SH-SY5Y (cell line): ENCODE measurements at regions not wholly inside any gene's neighbourhood (a gene's known extent, or its start where the extent isn't known, plus 50 kb on each side); places are given as distances from the start of the nearest gene placed in this dataset.

Source experiments
- GATA2 ChIP-seq: IDR thresholded peaks from 2 replicates; pipeline ENCODE4 v1.6.1; 2011; ENCODE audit warnings: mild to moderate bottlenecking, low read depth, low read length
- GATA3 ChIP-seq: IDR thresholded peaks from 2 replicates; pipeline ENCODE4 v1.6.1; 2011; ENCODE audit warnings: low read depth, mild to moderate bottlenecking, low read length, moderate library complexity

- no peak for TF ChIP-seq GATA2
- no peak for TF ChIP-seq GATA3
These were observed 207.9 kb upstream of the CHRNA7 start for GRCh38 chr15:31822463-31822862.
